ENCODE measurements at regions not wholly inside any gene's neighbourhood (a gene's known extent, or its start where the extent isn't known, plus 50 kb on each side); places are given as distances from the start of the nearest gene placed in this dataset.

DNA sequence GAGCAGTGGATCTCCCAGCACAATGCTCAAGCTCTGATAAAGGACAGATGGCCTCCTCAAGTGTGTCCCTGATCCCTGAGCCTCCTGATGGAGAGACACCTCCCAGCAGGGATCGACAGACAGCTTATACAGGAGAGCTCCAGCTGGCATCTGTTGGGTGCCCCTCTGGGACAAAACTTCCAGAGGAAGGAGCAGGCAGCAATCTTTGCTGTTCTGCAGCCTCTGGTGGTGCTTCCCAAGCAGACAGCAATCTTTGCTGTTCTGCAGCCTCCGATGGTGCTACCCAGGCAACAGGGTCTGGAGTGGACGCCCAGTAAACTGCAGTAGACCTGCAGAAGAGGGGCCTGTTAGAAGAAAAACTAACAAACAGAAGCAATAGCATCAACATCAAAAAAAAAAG lies 349.3 kb upstream of the SPRY2 start:
- H3K27me3 Mint-ChIP-seq = no peaks in the 10 kb centered on the region
- DNase-seq = no peak
- no peaks in the 10 kb centered on the region for H3K36me3 Mint-ChIP-seq
- Histone ChIP-seq H3K27ac (ENCODE audit: low read depth, low read length) (no peak overlapping the region), H3K9me3 (ENCODE audit: control insufficient read depth in 1 of 2, low read length in 2 of 2) (no peaks in the 10 kb centered on the region), H3K27me3 (ENCODE audit: insufficient read depth, low read length) (no peaks in the 10 kb centered on the region), H3K4me1 (ENCODE audit: insufficient read depth, low read length) (no peaks in the 10 kb centered on the region), H3K4me3 (ENCODE audit: low read length in 2 of 2) (no peak overlapping the region), H3K36me3 (ENCODE audit: insufficient read depth, low read length) (no peaks in the 10 kb centered on the region)
- peaks cover 0 to 27% (median 6%) of the 10 kb centered on the region in 8 donors for H3K9me3 Mint-ChIP-seq
- ChIA-PET CTCF (ENCODE audit: partially characterized antibody) (no interaction called here), POLR2A (ENCODE audit: partially characterized antibody) (no interaction called here)
- no peak overlapping the region for H3K4me3 Mint-ChIP-seq
- no peaks in the 10 kb centered on the region for H3K4me1 Mint-ChIP-seq
- intact Hi-C loops (cut with micrococcal nuclease) = no loop called here
- no peak overlapping the region for H3K27ac Mint-ChIP-seq

DNA sequence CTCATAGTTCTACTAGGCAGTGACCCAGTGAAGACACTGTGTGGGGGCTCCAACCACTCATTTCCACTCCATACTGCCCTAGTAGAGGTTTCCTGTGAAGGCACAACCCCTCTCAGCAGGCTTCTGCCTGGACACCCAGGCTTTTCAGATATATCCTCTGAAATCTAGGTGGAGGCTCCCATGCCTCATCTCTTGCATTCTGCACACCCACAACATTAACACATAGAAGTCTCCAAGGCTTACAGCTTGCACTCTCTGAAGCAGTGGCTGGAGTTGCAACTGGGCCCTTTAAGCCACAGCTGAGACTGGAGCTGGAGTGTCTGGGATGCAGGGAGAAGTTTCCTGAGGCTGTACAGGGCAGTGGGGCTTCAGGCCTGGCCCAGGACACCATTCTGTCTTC lies 347.7 kb upstream of the SPRY2 start:
- no peak overlapping the region for H3K27ac Mint-ChIP-seq
- peaks cover 0 to 27% (median 10%) of the 10 kb centered on the region in 8 donors for H3K9me3 Mint-ChIP-seq
- Histone ChIP-seq H3K27me3 (ENCODE audit: insufficient read depth, low read length) (no peaks in the 10 kb centered on the region), H3K4me1 (ENCODE audit: insufficient read depth, low read length) (no peaks in the 10 kb centered on the region), H3K9me3 (ENCODE audit: control insufficient read depth in 1 of 2, low read length in 2 of 2) (no peaks in the 10 kb centered on the region), H3K4me3 (ENCODE audit: low read length in 2 of 2) (no peak overlapping the region), H3K36me3 (ENCODE audit: insufficient read depth, low read length) (no peaks in the 10 kb centered on the region), H3K27ac (ENCODE audit: low read depth, low read length) (no peak overlapping the region)
- H3K36me3 Mint-ChIP-seq = no peaks in the 10 kb centered on the region
- no peaks in the 10 kb centered on the region for H3K27me3 Mint-ChIP-seq
- H3K4me3 Mint-ChIP-seq = no peak overlapping the region
- ChIA-PET POLR2A (ENCODE audit: partially characterized antibody) (no interaction called here), CTCF (ENCODE audit: partially characterized antibody) (no interaction called here)
- DNase-seq = no peak
- intact Hi-C loops (cut with micrococcal nuclease) = no loop called here
- no peaks in the 10 kb centered on the region for H3K4me1 Mint-ChIP-seq

- POLR2A ChIA-PET (ENCODE audit: partially characterized antibody) = no interaction called here
- H3K9me3 ChIP-seq (ENCODE audit: control insufficient read depth in 1 of 2, low read length in 2 of 2) = no peaks in the 10 kb centered on the region
- no peaks in the 10 kb centered on the region for H3K27me3 ChIP-seq (ENCODE audit: insufficient read depth, low read length)
- no peaks in the 10 kb centered on the region for H3K4me1 ChIP-seq (ENCODE audit: insufficient read depth, low read length)
- no peak overlapping the region for H3K4me3 Mint-ChIP-seq
- no peaks in the 10 kb centered on the region for H3K36me3 Mint-ChIP-seq
- H3K27ac Mint-ChIP-seq = no peak overlapping the region
- H3K36me3 ChIP-seq (ENCODE audit: insufficient read depth, low read length) = no peaks in the 10 kb centered on the region
- H3K4me1 Mint-ChIP-seq = no peaks in the 10 kb centered on the region
- H3K9me3 Mint-ChIP-seq = peaks cover 2 to 30% (median 7%) of the 10 kb centered on the region in 8 donors
- no peak overlapping the region for H3K27ac ChIP-seq (ENCODE audit: low read depth, low read length)
- no peaks in the 10 kb centered on the region for H3K27me3 Mint-ChIP-seq
- no peak for DNase-seq
- intact Hi-C loops (cut with micrococcal nuclease) = no loop called here
- CTCF ChIA-PET (ENCODE audit: partially characterized antibody) = no interaction called here
- H3K4me3 ChIP-seq (ENCODE audit: low read length in 2 of 2) = no peak overlapping the region
These were observed 345.0 kb upstream of the SPRY2 start for GRCh38 chr13:80685942-80686341.

DNA sequence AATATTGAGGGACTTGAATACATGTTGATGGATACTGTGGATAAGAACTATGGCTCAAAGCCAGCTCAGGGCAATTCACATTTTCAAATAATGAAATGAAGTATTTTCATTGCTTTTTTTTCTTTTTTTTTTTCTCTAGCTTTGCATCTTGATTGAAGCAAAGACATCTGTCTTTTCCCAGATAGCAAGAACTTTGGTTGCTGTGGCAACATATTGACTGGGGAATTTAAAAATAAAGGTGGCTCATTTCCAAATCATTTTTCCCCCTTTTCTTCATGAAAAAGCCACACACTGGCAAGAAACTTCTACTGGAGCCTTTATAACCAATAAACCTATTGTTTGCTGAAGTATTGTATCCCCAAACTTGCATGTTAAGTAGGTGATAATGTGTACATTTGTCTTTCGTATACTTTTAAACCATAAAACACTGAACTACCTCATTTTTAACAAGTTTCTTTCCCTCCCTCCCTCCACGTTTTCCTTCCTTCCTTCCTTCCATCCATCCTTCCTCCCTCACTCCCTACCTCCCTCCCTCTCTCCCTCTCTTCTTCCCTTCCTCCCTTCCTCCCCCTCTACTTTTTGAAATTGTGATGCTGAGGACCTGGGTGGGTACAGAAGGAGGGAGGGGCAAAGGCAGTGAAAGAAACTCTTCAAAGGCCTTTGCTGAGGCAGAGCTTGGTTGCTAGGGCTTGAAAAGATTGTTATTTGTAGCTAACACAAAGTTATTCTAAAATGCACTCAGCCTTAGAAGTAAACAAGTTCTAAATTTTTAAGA lies 343.5 kb upstream of the SPRY2 start:
- Mint-ChIP-seq H3K4me1 (no peaks in the 10 kb centered on the region), H3K27me3 (no peaks in the 10 kb centered on the region), H3K4me3 (no peak overlapping the region), H3K9me3 (peaks cover 0 to 28% (median 8%) of the 10 kb centered on the region in 8 donors), H3K36me3 (no peaks in the 10 kb centered on the region), H3K27ac (no peak overlapping the region)
- ChIA-PET POLR2A (ENCODE audit: partially characterized antibody) (no interaction called here), CTCF (ENCODE audit: partially characterized antibody) (no interaction called here)
- no peak for DNase-seq
- H3K9me3 ChIP-seq (ENCODE audit: control insufficient read depth in 1 of 2, low read length in 2 of 2) = no peaks in the 10 kb centered on the region
- no peaks in the 10 kb centered on the region for H3K27me3 ChIP-seq (ENCODE audit: insufficient read depth, low read length)
- H3K36me3 ChIP-seq (ENCODE audit: insufficient read depth, low read length) = no peaks in the 10 kb centered on the region
- no peak overlapping the region for H3K27ac ChIP-seq (ENCODE audit: low read depth, low read length)
- no peak overlapping the region for H3K4me3 ChIP-seq (ENCODE audit: low read length in 2 of 2)
- intact Hi-C loops (cut with micrococcal nuclease) = no loop called here
- H3K4me1 ChIP-seq (ENCODE audit: insufficient read depth, low read length) = no peaks in the 10 kb centered on the region

DNA sequence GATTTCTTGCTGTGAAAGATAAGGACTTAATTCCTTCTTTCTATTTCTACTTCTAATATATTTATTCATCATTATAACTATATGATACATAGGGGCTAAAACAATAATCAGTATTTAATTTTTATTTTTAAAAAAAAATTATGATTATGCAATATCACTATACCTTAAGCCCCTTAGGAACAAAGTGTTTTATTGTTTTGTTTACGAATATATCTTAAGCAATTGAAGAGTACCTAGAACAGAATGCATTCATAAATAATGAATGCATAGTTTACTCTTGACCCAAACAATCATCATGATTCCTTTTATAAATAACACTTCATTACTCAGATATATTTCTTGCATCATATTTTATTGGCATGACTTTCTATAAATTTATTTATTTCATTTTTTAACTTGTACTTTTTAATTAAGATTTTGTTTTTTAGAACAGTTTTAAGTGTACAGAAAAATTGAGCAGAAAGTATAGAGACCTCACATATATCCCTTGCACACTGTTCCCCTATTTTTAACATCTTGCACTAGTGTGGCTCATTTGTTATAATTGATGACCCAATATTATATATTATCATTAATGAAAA lies 339.9 kb upstream of the SPRY2 start:
- Mint-ChIP-seq H3K9me3 (peaks cover 0 to 21% (median 13%) of the 10 kb centered on the region in 8 donors), H3K36me3 (no peaks in the 10 kb centered on the region), H3K4me3 (no peak overlapping the region), H3K27me3 (no peaks in the 10 kb centered on the region), H3K4me1 (no peaks in the 10 kb centered on the region), H3K27ac (no peak overlapping the region)
- intact Hi-C loops (cut with micrococcal nuclease) = no loop called here
- H3K36me3 ChIP-seq (ENCODE audit: insufficient read depth, low read length) = no peaks in the 10 kb centered on the region
- H3K4me1 ChIP-seq (ENCODE audit: insufficient read depth, low read length) = no peaks in the 10 kb centered on the region
- H3K9me3 ChIP-seq (ENCODE audit: control insufficient read depth in 1 of 2, low read length in 2 of 2) = no peaks in the 10 kb centered on the region
- no peak overlapping the region for H3K27ac ChIP-seq (ENCODE audit: low read depth, low read length)
- ChIA-PET CTCF (ENCODE audit: partially characterized antibody) (no interaction called here), POLR2A (ENCODE audit: partially characterized antibody) (no interaction called here)
- no peak for DNase-seq
- no peak overlapping the region for H3K4me3 ChIP-seq (ENCODE audit: low read length in 2 of 2)
- no peaks in the 10 kb centered on the region for H3K27me3 ChIP-seq (ENCODE audit: insufficient read depth, low read length)

DNA sequence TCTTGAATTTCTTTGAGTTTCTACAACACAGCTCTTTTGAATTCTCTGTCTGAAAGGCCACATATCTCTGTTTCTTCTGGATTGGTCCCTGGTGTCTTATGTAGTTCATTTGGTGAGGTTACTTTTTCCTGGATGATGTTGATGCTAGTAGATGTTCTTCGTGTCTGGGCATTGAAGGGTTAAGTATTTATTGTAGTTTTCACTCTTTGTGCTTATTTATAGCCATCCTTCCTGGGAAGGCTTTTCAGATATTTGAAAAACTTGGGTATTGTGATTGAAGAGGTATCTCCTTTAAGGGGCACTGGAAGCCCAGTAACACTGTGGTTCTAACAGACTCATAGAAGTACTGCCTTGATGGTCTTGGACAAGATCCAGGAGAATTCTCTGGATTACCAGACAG lies 338.5 kb upstream of the SPRY2 start:
- Histone ChIP-seq H3K27ac (ENCODE audit: low read depth, low read length) (no peak overlapping the region), H3K9me3 (ENCODE audit: control insufficient read depth in 1 of 2, low read length in 2 of 2) (no peaks in the 10 kb centered on the region), H3K4me3 (ENCODE audit: low read length in 2 of 2) (no peak overlapping the region), H3K27me3 (ENCODE audit: insufficient read depth, low read length) (no peaks in the 10 kb centered on the region), H3K36me3 (ENCODE audit: insufficient read depth, low read length) (no peaks in the 10 kb centered on the region), H3K4me1 (ENCODE audit: insufficient read depth, low read length) (no peaks in the 10 kb centered on the region)
- Mint-ChIP-seq H3K4me3 (no peak overlapping the region), H3K27ac (no peak overlapping the region), H3K9me3 (peaks cover 0 to 21% (median 11%) of the 10 kb centered on the region in 8 donors), H3K4me1 (no peaks in the 10 kb centered on the region), H3K27me3 (no peaks in the 10 kb centered on the region), H3K36me3 (no peaks in the 10 kb centered on the region)
- POLR2A ChIA-PET (ENCODE audit: partially characterized antibody) = no interaction called here
- intact Hi-C loops (cut with micrococcal nuclease) = no loop called here
- CTCF ChIA-PET (ENCODE audit: partially characterized antibody) = no interaction called here
- DNase-seq = no peak

- Mint-ChIP-seq H3K36me3 (no peaks in the 10 kb centered on the region), H3K4me1 (no peaks in the 10 kb centered on the region), H3K27ac (no peak overlapping the region), H3K9me3 (peaks cover 0 to 20% (median 10%) of the 10 kb centered on the region in 8 donors), H3K27me3 (peaks cover 0 to 1% of the 10 kb centered on the region in 2 donors), H3K4me3 (no peak overlapping the region)
- Histone ChIP-seq H3K4me3 (ENCODE audit: low read length in 2 of 2) (no peak overlapping the region), H3K36me3 (ENCODE audit: insufficient read depth, low read length) (no peaks in the 10 kb centered on the region), H3K27me3 (ENCODE audit: insufficient read depth, low read length) (no peaks in the 10 kb centered on the region), H3K27ac (ENCODE audit: low read depth, low read length) (no peak overlapping the region), H3K9me3 (ENCODE audit: control insufficient read depth in 1 of 2, low read length in 2 of 2) (no peaks in the 10 kb centered on the region), H3K4me1 (ENCODE audit: insufficient read depth, low read length) (no peaks in the 10 kb centered on the region)
- no peak for DNase-seq
- ChIA-PET POLR2A (ENCODE audit: partially characterized antibody) (no interaction called here), CTCF (ENCODE audit: partially characterized antibody) (no interaction called here)
- intact Hi-C loops (cut with micrococcal nuclease) = no loop called here
These were observed 336.3 kb upstream of the SPRY2 start for GRCh38 chr13:80677227-80677626.

Data from CD4-positive, alpha-beta memory T cell (primary cell).